Caco-2 (cell line): ENCODE measurements at regions not wholly inside any gene's neighbourhood (a gene's known extent, or its start where the extent isn't known, plus 50 kb on each side); places are given as distances from the start of the nearest gene placed in this dataset.

Experiments
- BruUV-seq: library from RNA; stranded (reverse); fragments of 400-500 nt; replicated peaks from 2 replicates; lab custom pipeline; 2021; lab: Mats Ljungman, UMichigan
- CTCF ChIA-PET: fragments of 300-600 bp; sonication (Branson Sonifier 250); formaldehyde crosslinking; loops from one replicate; lab custom pipeline; 2022; ENCODE audit warnings: antibody characterized with exemption; lab: Charles Lee
- POLR2A ChIA-PET: fragments of 300-600 bp; sonication (Branson Sonifier 250); formaldehyde crosslinking; loops from one replicate; lab custom pipeline; 2022; ENCODE audit warnings: antibody characterized with exemption; lab: Charles Lee
- DNase-seq, 2 experiments: peaks; one replicate each; pipeline versions ENCODE4 v3.0.0 to v3.0.0-alpha.2; 2020 to 2022
- H3K27me3 ChIP-seq: replicated peaks from 2 replicates; pipeline ENCODE4 v1.6.0; 2011; ENCODE audit warnings: low read length; ENCODE audit not compliant: control insufficient read depth, insufficient read depth
- H3K36me3 ChIP-seq: 2 replicates; pipeline ENCODE4 v1.5.1; 2011; ENCODE audit warnings: low read length; ENCODE audit not compliant: control insufficient read depth, insufficient read depth
- H3K4me1 ChIP-seq: fragments of 250-450 bp; sonication (Bioruptor Pico); 2 replicates; pipeline ENCODE4 v1.5.1; 2020; ENCODE audit warnings: mild to moderate bottlenecking
- H3K4me3 ChIP-seq: 2 replicates; pipeline ENCODE4 v1.5.1; 2011; ENCODE audit warnings: low read depth, mild to moderate bottlenecking, control low read depth, low read length
- H3K9me3 ChIP-seq: fragments of 250-450 bp; sonication (Bioruptor Pico); 2 replicates; pipeline ENCODE4 v1.5.1; 2020; ENCODE audit warnings: mild to moderate bottlenecking, moderate library complexity
- H3K27ac Mint-ChIP-seq: one replicate; pipeline ENCODE4 v1.8.0; 2022; ENCODE audit warnings: mixed read lengths; ENCODE audit not compliant: unreplicated experiment
- H3K27me3 Mint-ChIP-seq: one replicate; pipeline ENCODE4 v1.8.0; 2022; ENCODE audit warnings: mixed read lengths; ENCODE audit not compliant: insufficient read depth, unreplicated experiment
- H3K36me3 Mint-ChIP-seq: one replicate; pipeline ENCODE4 v1.8.0; 2022; ENCODE audit warnings: mild to moderate bottlenecking, mixed read lengths; ENCODE audit not compliant: insufficient read depth, unreplicated experiment
- H3K4me1 Mint-ChIP-seq: one replicate; pipeline ENCODE4 v1.8.0; 2022; ENCODE audit warnings: low read depth, mixed read lengths; ENCODE audit not compliant: unreplicated experiment
- H3K4me3 Mint-ChIP-seq: one replicate; pipeline ENCODE4 v1.8.0; 2022; ENCODE audit warnings: mild to moderate bottlenecking, moderate library complexity, mixed read lengths; ENCODE audit not compliant: unreplicated experiment
- H3K9me3 Mint-ChIP-seq: one replicate; pipeline ENCODE4 v1.8.0; 2022; ENCODE audit warnings: mixed read lengths; ENCODE audit not compliant: unreplicated experiment
- intact Hi-C: fragments of 100-400 bp; cut with micrococcal nuclease; formaldehyde crosslinking; loops from one replicate; pipeline ENCODE4 v1.10.0; 2022; ENCODE audit not compliant: unreplicated experiment
- TF ChIP-seq, protein P1 (sequence below), 2 experiments: fragments of 200-600 bp in 1 of 2; IDR thresholded peaks; 1 replicate in 1 of 2; 2 replicates in 1 of 2; pipeline versions ENCODE4 v1.5.1 to v1.8.0; 2011 to 2022; ENCODE audit warnings: antibody characterized with exemption in 1 of 2, control low read depth in 1 of 2, inconsistent platforms in 1 of 2, low read depth in 1 of 2, low read length in 1 of 2, mild to moderate bottlenecking in 1 of 2, moderate library complexity in 1 of 2; ENCODE audit not compliant: insufficient read depth in 1 of 2, severe bottlenecking in 1 of 2, unreplicated experiment in 1 of 2

DNA sequence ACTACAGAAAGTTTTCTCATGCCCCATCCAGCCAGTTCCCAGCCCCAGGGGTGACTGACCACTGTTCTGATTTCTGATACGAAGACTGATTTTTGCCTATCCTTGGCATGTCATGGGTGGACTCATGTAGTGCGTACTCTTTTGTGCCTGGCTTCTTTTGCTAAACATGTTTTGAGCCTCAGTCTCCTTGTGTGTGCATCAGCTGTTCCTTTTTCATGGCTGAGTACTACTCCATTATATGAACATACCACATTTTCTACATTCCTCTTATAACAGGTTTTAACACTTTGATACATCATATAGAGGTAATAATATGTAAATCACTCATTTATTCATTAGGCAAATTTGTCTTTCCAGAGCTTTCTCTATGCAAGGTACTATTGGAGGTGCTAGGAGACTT, 126.7 kb downstream of the ANAPC4 start:
- BruUV-seq = no TSS peak
- Mint-ChIP-seq H3K27me3 (no peaks in the 10 kb centered on the region), H3K27ac (no peak overlapping the region), H3K4me1 (no peaks in the 10 kb centered on the region), H3K9me3 (no peaks in the 10 kb centered on the region), H3K36me3 (no peaks in the 10 kb centered on the region), H3K4me3 (no peak overlapping the region)
- H3K27me3 ChIP-seq = no peaks in the 10 kb centered on the region; the same call in 1 of the 2 replicates
- H3K4me3 ChIP-seq = no peak overlapping the region
- no peaks in the 10 kb centered on the region for H3K9me3 ChIP-seq
- ChIA-PET CTCF (no interaction called here), POLR2A (no interaction called here)
- TF ChIP-seq, protein P1, sequence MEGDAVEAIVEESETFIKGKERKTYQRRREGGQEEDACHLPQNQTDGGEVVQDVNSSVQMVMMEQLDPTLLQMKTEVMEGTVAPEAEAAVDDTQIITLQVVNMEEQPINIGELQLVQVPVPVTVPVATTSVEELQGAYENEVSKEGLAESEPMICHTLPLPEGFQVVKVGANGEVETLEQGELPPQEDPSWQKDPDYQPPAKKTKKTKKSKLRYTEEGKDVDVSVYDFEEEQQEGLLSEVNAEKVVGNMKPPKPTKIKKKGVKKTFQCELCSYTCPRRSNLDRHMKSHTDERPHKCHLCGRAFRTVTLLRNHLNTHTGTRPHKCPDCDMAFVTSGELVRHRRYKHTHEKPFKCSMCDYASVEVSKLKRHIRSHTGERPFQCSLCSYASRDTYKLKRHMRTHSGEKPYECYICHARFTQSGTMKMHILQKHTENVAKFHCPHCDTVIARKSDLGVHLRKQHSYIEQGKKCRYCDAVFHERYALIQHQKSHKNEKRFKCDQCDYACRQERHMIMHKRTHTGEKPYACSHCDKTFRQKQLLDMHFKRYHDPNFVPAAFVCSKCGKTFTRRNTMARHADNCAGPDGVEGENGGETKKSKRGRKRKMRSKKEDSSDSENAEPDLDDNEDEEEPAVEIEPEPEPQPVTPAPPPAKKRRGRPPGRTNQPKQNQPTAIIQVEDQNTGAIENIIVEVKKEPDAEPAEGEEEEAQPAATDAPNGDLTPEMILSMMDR (IDR thresholded peaks at IDR 0.05; ENCODE audit: insufficient read depth in 1 of 2, low read depth in 1 of 2, low read length in 1 of 2, severe bottlenecking in 1 of 2, unreplicated experiment in 1 of 2) = no peak
- DNase-seq = no peak
- intact Hi-C loops = loop anchor here (10.0 kb wide), 1 partner anchor 261 kb away; no protein-coding TSS in a partner anchor
- H3K4me1 ChIP-seq = no peaks in the 10 kb centered on the region
- H3K36me3 ChIP-seq = no peaks in the 10 kb centered on the region

DNA sequence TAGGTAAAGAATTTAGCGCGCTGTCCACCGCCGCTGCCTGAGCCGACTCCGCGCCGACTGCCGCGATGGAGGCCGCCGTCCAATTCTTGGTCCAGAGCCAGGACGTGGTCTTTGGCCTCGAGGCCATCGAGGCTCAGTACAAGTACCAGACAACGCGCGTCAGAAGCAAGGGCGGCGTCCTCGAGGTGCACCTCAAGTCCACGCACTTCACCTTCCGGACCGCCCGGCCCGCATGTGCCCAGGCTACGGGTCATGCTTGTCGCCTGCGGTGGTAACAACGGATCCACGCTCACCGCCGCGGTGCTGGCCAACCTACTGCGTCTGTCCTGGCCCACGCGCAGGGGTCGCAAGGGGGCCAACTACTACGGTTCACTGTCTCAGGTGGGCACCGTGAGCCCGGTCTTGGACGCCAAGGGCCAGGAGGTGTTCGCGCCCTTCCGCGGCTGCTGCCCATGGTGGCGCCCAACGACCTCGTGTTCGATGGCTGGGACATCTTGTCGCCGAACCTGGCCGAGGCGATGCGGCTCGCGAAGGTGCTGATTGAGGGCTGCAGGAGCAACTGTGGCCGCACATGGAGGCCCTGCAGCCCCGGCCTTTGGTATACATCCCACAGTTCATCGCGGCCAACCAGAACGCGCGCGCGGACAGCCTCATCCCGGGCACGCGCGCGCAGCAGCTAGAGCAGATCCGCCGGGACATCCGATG, 128.0 kb downstream of the ANAPC4 start:
- DNase-seq = no peak
- ChIA-PET POLR2A (no interaction called here), CTCF (no interaction called here)
- no peaks in the 10 kb centered on the region for H3K36me3 Mint-ChIP-seq
- intact Hi-C loops = loop anchor here (10.0 kb wide), 1 partner anchor 260 kb away; no protein-coding TSS in a partner anchor
- no peaks in the 10 kb centered on the region for H3K4me1 Mint-ChIP-seq
- H3K27me3 Mint-ChIP-seq = no peaks in the 10 kb centered on the region
- H3K9me3 ChIP-seq = no peaks in the 10 kb centered on the region
- no peaks in the 10 kb centered on the region for H3K9me3 Mint-ChIP-seq
- no peak overlapping the region for H3K27ac Mint-ChIP-seq
- no peaks in the 10 kb centered on the region; the same call in 1 of the 2 replicates for H3K27me3 ChIP-seq
- H3K4me3 ChIP-seq = no peak overlapping the region
- TF ChIP-seq, protein P1 (IDR thresholded peaks at IDR 0.05; ENCODE audit: insufficient read depth in 1 of 2, low read depth in 1 of 2, low read length in 1 of 2, severe bottlenecking in 1 of 2, unreplicated experiment in 1 of 2) = no peak
- H3K36me3 ChIP-seq = no peaks in the 10 kb centered on the region
- BruUV-seq = no TSS peak
- no peaks in the 10 kb centered on the region for H3K4me1 ChIP-seq
- H3K4me3 Mint-ChIP-seq = no peak overlapping the region

GRCh38 chr4:25505637-25505991, 128.6 kb downstream of the ANAPC4 start:
- Histone ChIP-seq H3K27me3 (no peaks in the 10 kb centered on the region; the same call in 1 of the 2 replicates), H3K4me3 (no peak overlapping the region), H3K36me3 (no peaks in the 10 kb centered on the region), H3K4me1 (no peaks in the 10 kb centered on the region), H3K9me3 (no peaks in the 10 kb centered on the region)
- Mint-ChIP-seq H3K27me3 (no peaks in the 10 kb centered on the region), H3K27ac (no peak overlapping the region), H3K36me3 (no peaks in the 10 kb centered on the region), H3K4me1 (no peaks in the 10 kb centered on the region), H3K4me3 (no peak overlapping the region), H3K9me3 (no peaks in the 10 kb centered on the region)
- TF ChIP-seq, protein P1 (IDR thresholded peaks at IDR 0.05; ENCODE audit: insufficient read depth in 1 of 2, low read depth in 1 of 2, low read length in 1 of 2, severe bottlenecking in 1 of 2, unreplicated experiment in 1 of 2) = no peak
- POLR2A ChIA-PET = no interaction called here
- intact Hi-C loops = loop anchor here (10.0 kb wide), 1 partner anchor 259 kb away; no protein-coding TSS in a partner anchor
- BruUV-seq = no TSS peak
- CTCF ChIA-PET = no interaction called here
- no peak for DNase-seq
